ENCODE measurements at regions not wholly inside any gene's neighbourhood (a gene's known extent, or its start where the extent isn't known, plus 50 kb on each side); places are given as distances from the start of the nearest gene placed in this dataset.
"Not testable (repeated sequence)": the region's sequence is repeated elsewhere in the genome, so short reads cannot be mapped to it uniquely, and the experiment has no call there.

DNA sequence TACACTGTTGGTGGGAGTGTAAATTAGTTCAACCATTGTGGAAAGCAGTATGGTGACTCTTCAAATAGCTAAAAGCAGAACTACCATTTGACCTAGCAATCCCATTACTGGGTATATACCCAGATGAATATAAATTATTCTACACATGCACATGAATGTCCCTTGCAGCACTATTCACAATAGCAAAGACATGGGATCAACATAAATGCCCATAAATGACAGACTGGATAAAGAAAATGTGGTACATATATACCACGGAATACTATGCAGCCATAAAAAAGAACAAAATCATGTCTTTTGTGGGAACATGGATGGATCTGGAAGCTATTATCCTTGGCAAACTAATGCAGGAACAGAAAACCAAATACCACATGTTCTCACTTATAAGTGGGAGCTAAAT lies 282.8 kb upstream of the TGFBR2 start:
- H3K4me1 ChIP-seq (ENCODE audit: insufficient read depth, low read length); H3K4me3 Mint-ChIP-seq; DNase-seq; H3K27me3 ChIP-seq (ENCODE audit: insufficient read depth, low read length); H3K4me1 Mint-ChIP-seq; H3K4me3 ChIP-seq (ENCODE audit: low read length in 2 of 2); H3K27ac ChIP-seq (ENCODE audit: low read depth, low read length); H3K27me3 Mint-ChIP-seq; H3K36me3 Mint-ChIP-seq; H3K9me3 ChIP-seq (ENCODE audit: control insufficient read depth in 1 of 2, low read length in 2 of 2); CTCF ChIA-PET (ENCODE audit: partially characterized antibody); intact Hi-C loops (cut with micrococcal nuclease); H3K9me3 Mint-ChIP-seq; H3K27ac Mint-ChIP-seq; H3K36me3 ChIP-seq (ENCODE audit: insufficient read depth, low read length): not testable (repeated sequence)
- POLR2A ChIA-PET (ENCODE audit: partially characterized antibody): interaction anchor here (1.3 kb wide), 1 partner anchor 15 kb away, joined by 3 read pairs; no protein-coding TSS in a partner anchor

DNA sequence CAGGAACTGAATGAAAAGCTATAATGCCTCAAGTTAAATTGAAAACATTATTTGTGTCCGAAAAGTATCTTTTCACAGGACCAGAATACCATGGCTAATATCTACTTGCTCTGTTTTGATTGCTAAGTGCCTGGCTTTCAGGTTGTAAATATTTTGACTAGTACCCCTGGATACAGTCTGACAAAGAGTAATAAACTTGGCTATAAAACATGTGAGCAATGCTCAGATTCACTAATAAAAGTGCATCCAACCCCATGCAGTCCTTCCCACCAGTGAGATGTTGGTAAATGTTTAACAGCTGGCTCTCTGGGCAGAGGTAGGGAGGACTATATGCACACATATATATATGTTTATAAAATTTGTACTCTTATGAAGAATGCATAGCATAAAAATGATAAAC lies 281.8 kb upstream of the TGFBR2 start:
- ChIA-PET CTCF (ENCODE audit: partially characterized antibody) (interaction anchor here (0.9 to 1.8 kb wide), 3 partner anchors 306 to 371 kb away, joined by 3 to 8 read pairs (median 3); no protein-coding TSS in a partner anchor), POLR2A (ENCODE audit: partially characterized antibody) (interaction anchor here (1.3 kb wide), 1 partner anchor 14 kb away, joined by 3 read pairs; no protein-coding TSS in a partner anchor)
- Histone ChIP-seq H3K36me3 (ENCODE audit: insufficient read depth, low read length) (no peaks in the 10 kb centered on the region), H3K27ac (ENCODE audit: low read depth, low read length) (no peak overlapping the region), H3K4me1 (ENCODE audit: insufficient read depth, low read length) (no peaks in the 10 kb centered on the region), H3K9me3 (ENCODE audit: control insufficient read depth in 1 of 2, low read length in 2 of 2) (no peaks in the 10 kb centered on the region), H3K27me3 (ENCODE audit: insufficient read depth, low read length) (no peaks in the 10 kb centered on the region), H3K4me3 (ENCODE audit: low read length in 2 of 2) (no peak overlapping the region)
- Mint-ChIP-seq H3K9me3 (peaks cover 0 to 9% (median 0%) of the 10 kb centered on the region in 8 donors), H3K4me3 (no peak overlapping the region), H3K27me3 (no peaks in the 10 kb centered on the region), H3K27ac (no peak overlapping the region), H3K36me3 (no peaks in the 10 kb centered on the region), H3K4me1 (peaks cover 2 to 6% (median 3%) of the 10 kb centered on the region in 4 donors)
- intact Hi-C loops (cut with micrococcal nuclease): no loop called here
- DNase-seq: no peak

DNA sequence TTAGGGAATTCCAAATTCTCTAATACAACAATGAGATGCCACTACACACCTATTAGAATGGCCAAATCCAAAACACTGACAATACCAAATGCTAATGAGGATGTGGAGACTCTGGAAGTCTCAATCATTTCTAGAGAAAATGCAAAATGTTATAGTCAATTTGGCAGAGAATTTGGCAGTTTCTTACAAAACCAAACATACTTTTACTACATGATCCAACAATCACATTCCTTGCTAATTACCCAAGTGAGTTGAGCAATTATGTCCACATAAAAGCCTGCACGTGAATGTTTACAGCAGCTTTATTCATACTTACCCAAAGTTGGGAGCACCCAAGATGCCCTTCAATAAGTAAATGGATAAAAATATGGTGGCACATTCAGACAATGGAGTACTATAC lies 278.4 kb upstream of the TGFBR2 start:
- H3K27me3 Mint-ChIP-seq; H3K27ac ChIP-seq (ENCODE audit: low read depth, low read length); H3K9me3 Mint-ChIP-seq; H3K36me3 ChIP-seq (ENCODE audit: insufficient read depth, low read length); H3K27ac Mint-ChIP-seq; H3K27me3 ChIP-seq (ENCODE audit: insufficient read depth, low read length); DNase-seq; intact Hi-C loops (cut with micrococcal nuclease); CTCF ChIA-PET (ENCODE audit: partially characterized antibody); H3K36me3 Mint-ChIP-seq; H3K4me1 Mint-ChIP-seq; POLR2A ChIA-PET (ENCODE audit: partially characterized antibody); H3K4me1 ChIP-seq (ENCODE audit: insufficient read depth, low read length); H3K4me3 ChIP-seq (ENCODE audit: low read length in 2 of 2); H3K4me3 Mint-ChIP-seq; H3K9me3 ChIP-seq (ENCODE audit: control insufficient read depth in 1 of 2, low read length in 2 of 2): not testable (repeated sequence)

DNA sequence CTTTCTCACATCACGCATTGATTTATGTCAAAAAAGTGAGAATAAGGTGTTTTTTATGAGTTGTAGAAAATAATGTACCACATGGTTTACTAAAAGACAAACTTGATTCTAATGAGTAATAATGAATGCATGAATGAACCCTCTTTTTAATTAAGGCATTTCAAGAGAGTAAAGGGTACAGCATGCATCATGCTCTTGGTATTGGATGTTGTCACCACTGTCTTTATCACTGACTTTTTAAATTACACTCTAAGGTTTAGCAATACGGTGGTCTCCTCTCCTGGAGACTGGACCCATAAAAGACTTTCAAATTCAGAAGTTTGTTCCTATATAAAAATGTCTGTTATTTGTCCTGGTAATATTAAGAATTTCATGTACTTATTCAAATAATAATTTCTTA lies 277.5 kb upstream of the TGFBR2 start:
- H3K4me3 Mint-ChIP-seq; POLR2A ChIA-PET (ENCODE audit: partially characterized antibody); H3K4me3 ChIP-seq (ENCODE audit: low read length in 2 of 2); H3K27me3 ChIP-seq (ENCODE audit: insufficient read depth, low read length); H3K36me3 Mint-ChIP-seq; H3K27ac Mint-ChIP-seq; intact Hi-C loops (cut with micrococcal nuclease); H3K27me3 Mint-ChIP-seq; H3K9me3 Mint-ChIP-seq; H3K4me1 Mint-ChIP-seq; H3K9me3 ChIP-seq (ENCODE audit: control insufficient read depth in 1 of 2, low read length in 2 of 2); DNase-seq; CTCF ChIA-PET (ENCODE audit: partially characterized antibody); H3K4me1 ChIP-seq (ENCODE audit: insufficient read depth, low read length); H3K27ac ChIP-seq (ENCODE audit: low read depth, low read length); H3K36me3 ChIP-seq (ENCODE audit: insufficient read depth, low read length): not testable (repeated sequence)

DNA sequence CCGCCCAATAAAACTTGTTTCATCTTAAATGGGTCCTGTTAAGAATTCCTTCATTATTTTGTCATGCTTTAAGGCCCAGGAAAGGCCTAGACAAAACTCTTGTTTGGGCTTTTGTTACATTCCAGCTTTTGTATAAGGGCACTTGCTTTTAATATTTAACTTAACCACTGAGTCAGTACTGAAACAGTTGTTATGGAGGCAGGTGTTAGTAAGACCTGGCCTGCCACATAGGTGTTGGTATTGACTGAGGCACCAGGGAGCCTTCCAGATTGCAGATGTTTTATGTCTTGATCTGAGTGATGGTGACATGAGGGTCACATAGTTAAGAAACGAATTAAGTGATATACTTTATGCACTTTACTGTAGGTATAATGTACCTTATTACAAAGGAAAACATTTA lies 274.9 kb upstream of the TGFBR2 start:
- H3K27ac Mint-ChIP-seq: no peak overlapping the region
- Histone ChIP-seq H3K4me1 (ENCODE audit: insufficient read depth, low read length) (no peaks in the 10 kb centered on the region), H3K4me3 (ENCODE audit: low read length in 2 of 2) (no peak overlapping the region), H3K27ac (ENCODE audit: low read depth, low read length) (no peak overlapping the region), H3K27me3 (ENCODE audit: insufficient read depth, low read length) (no peaks in the 10 kb centered on the region), H3K36me3 (ENCODE audit: insufficient read depth, low read length) (no peaks in the 10 kb centered on the region), H3K9me3 (ENCODE audit: control insufficient read depth in 1 of 2, low read length in 2 of 2) (no peaks in the 10 kb centered on the region)
- peaks cover 0 to 5% (median 3%) of the 10 kb centered on the region in 4 donors for H3K4me1 Mint-ChIP-seq
- no peaks in the 10 kb centered on the region for H3K27me3 Mint-ChIP-seq
- no peak overlapping the region for H3K4me3 Mint-ChIP-seq
- no peaks in the 10 kb centered on the region for H3K9me3 Mint-ChIP-seq
- H3K36me3 Mint-ChIP-seq: no peaks in the 10 kb centered on the region
- ChIA-PET POLR2A (ENCODE audit: partially characterized antibody) (no interaction called here), CTCF (ENCODE audit: partially characterized antibody) (interaction anchor here (1.2 to 1.5 kb wide), 2 partner anchors 11 to 29 kb away, joined by 3 to 4 read pairs; no protein-coding TSS in a partner anchor)
- no peak for DNase-seq
- intact Hi-C loops (cut with micrococcal nuclease): no loop called here

DNA sequence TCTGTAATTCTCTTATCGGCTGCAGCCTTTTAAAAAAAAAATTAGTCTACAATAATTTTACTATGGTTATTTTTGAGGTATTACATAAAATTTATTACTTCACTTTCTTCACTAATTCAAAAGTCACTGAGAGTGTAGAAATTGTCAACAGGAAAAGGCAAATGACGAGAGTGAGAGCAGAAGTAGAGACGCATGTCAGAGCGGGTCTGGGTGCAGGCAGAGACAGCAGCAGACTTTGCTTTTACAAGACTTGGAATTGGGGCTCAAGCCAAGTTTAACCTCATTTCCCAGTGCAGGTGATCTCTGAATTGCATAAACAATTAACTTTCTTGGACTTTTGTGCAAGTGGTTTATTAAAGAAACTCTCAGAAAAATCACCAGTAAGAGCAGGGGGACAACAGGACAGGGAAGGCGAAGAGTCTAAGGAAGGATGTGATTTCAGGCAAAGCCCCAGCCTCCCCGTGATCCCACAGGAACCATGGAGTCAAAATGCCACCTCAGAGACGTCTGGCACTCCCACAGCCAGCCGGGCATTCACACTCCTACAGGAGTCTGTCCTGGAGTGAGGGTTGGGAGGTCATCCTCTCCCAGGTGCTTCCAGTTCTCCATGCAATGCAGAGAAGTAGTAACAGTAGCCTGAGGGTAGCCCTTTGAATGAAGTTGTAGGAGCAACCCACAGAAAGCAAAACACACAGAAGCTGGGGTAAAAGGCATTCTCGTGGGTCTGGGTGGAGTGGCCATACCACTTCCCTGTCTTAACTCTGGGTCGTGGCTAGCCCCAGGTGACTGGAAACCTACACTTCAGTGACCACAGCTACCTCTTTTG lies 274.0 kb upstream of the TGFBR2 start:
- H3K36me3 ChIP-seq (ENCODE audit: insufficient read depth, low read length): no peaks in the 10 kb centered on the region
- no peak overlapping the region for H3K27ac ChIP-seq (ENCODE audit: low read depth, low read length)
- no peak for DNase-seq
- peak overlapping the region in 2 of 7 donors; percentile 42 to 52 for H3K27ac Mint-ChIP-seq
- ChIA-PET POLR2A (ENCODE audit: partially characterized antibody) (interaction anchor here (0.5 kb wide), 1 partner anchor 21 kb away, joined by 4 read pairs; no protein-coding TSS in a partner anchor), CTCF (ENCODE audit: partially characterized antibody) (interaction anchor here (1.0 to 1.5 kb wide), 2 partner anchors 30 to 361 kb away, joined by 3 read pairs; no protein-coding TSS in a partner anchor)
- peaks cover 0 to 5% (median 3%) of the 10 kb centered on the region in 4 donors for H3K4me1 Mint-ChIP-seq
- no peaks in the 10 kb centered on the region for H3K27me3 ChIP-seq (ENCODE audit: insufficient read depth, low read length)
- H3K27me3 Mint-ChIP-seq: no peaks in the 10 kb centered on the region
- no peak overlapping the region for H3K4me3 ChIP-seq (ENCODE audit: low read length in 2 of 2)
- peak overlapping the region in 2 of 8 donors; percentile 32 to 48 for H3K4me3 Mint-ChIP-seq
- H3K4me1 ChIP-seq (ENCODE audit: insufficient read depth, low read length): no peaks in the 10 kb centered on the region
- no peaks in the 10 kb centered on the region for H3K36me3 Mint-ChIP-seq
- H3K9me3 ChIP-seq (ENCODE audit: control insufficient read depth in 1 of 2, low read length in 2 of 2): no peaks in the 10 kb centered on the region
- intact Hi-C loops (cut with micrococcal nuclease): no loop called here
- H3K9me3 Mint-ChIP-seq: peaks cover 0 to 4% (median 0%) of the 10 kb centered on the region in 8 donors

DNA sequence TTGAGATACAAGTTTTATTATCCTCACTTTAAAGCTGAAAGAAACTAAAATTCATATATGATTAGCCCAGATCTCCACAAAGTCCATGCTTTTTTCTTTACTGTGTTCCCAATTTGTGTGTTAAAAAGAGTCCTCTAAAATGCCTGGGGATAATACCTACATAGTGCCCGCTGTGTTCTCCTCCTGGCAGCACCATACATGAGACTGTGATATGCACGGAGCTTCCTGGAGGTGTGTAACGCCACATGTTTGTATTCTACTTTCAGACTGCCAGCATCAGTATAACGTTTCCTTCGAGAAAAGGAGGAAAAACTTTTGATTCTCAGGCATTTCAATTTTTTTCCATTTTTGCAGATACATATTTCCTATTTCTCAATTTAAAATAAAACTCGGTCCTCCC lies 273.3 kb upstream of the TGFBR2 start:
- no peaks in the 10 kb centered on the region for H3K27me3 ChIP-seq (ENCODE audit: insufficient read depth, low read length)
- H3K27ac ChIP-seq (ENCODE audit: low read depth, low read length): no peak overlapping the region
- CTCF ChIA-PET (ENCODE audit: partially characterized antibody): interaction anchor here (1.0 kb wide), 1 partner anchor 360 kb away, joined by 3 read pairs; no protein-coding TSS in a partner anchor
- no peak for DNase-seq
- H3K4me3 Mint-ChIP-seq: no peak overlapping the region
- POLR2A ChIA-PET (ENCODE audit: partially characterized antibody): no interaction called here
- no peaks in the 10 kb centered on the region for H3K36me3 ChIP-seq (ENCODE audit: insufficient read depth, low read length)
- H3K9me3 Mint-ChIP-seq: peaks cover 0 to 8% (median 0%) of the 10 kb centered on the region in 8 donors
- H3K9me3 ChIP-seq (ENCODE audit: control insufficient read depth in 1 of 2, low read length in 2 of 2): no peaks in the 10 kb centered on the region
- H3K4me3 ChIP-seq (ENCODE audit: low read length in 2 of 2): no peak overlapping the region
- no peak overlapping the region for H3K27ac Mint-ChIP-seq
- H3K4me1 Mint-ChIP-seq: peaks cover 0 to 5% (median 3%) of the 10 kb centered on the region in 4 donors
- H3K4me1 ChIP-seq (ENCODE audit: insufficient read depth, low read length): no peaks in the 10 kb centered on the region
- no peaks in the 10 kb centered on the region for H3K27me3 Mint-ChIP-seq
- no peaks in the 10 kb centered on the region for H3K36me3 Mint-ChIP-seq
- intact Hi-C loops (cut with micrococcal nuclease): no loop called here
